Nucleus accumbens (tissue), 56 donors: ENCODE measurements at regions not wholly inside any gene's neighbourhood (a gene's known extent, or its start where the extent isn't known, plus 50 kb on each side); places are given as distances from the start of the nearest gene placed in this dataset.
"Not testable (repeated sequence)": the region's sequence is repeated elsewhere in the genome, so short reads cannot be mapped to it uniquely, and the experiment has no call there.

Experiments used
- DNase-seq, 56 donors: peaks; one replicate each; lab custom pipeline; 2025; lab: John Stamatoyannopoulos, UW

DNA sequence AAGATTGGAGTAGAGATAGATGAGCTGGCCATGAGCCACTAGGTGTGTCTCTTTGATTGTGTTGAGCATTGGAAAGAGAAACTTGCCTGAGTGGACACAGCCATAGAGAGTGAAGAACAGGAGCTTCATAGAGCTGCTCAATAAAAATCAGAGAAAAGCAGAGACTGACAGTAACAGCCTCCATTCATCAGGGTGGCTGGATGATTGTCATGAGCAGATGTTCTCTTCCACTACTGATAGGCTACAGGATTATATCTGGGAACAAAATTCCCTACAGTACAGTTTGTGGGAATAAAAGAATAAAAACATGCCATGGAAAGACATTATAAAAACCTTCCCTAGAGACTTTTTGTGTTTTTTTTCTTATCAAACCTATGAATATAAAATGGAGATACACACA, 404.8 kb upstream of the ACVR2A start:
- DNase-seq: no peak

DNA sequence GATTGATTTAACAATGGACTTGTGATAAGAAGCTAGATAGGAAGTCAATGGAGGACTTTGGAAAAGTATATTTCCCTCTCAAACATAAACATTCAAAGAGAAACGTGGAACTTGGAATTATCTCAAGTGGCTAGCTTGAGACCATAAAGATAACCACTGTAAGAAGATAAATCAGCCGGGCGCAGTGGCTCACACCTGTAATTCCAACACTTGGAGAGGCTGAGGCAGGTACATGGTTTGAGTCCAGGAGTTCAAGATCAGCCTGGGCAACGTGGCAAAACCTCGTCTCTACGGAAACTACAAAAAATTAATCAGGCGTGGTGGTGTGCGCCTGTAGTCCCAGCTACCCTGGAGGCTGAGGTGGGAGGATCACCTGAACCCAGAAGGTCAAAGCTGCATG, 405.9 kb upstream of the ACVR2A start:
- no peak for DNase-seq

DNA sequence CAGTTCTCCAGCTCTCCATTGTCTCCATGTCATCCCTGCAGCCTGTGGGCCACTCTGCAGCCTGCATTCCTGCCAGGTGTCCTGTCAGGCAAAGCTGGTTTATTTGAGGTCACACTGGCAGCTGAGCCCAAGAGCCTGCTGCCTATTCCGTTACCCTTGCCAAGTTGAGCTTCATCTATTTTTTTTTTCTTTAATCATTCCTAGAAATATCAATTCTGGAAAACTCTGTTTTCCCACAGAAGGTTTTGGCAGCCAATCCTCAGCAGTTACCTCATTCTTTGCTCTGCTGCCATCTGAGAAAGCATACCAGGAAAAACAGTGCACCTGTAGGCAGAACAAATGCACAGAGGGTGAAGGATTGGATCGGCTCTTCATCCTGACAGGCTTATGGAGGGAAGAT, 411.0 kb upstream of the ACVR2A start:
- DNase-seq: no peak

DNA sequence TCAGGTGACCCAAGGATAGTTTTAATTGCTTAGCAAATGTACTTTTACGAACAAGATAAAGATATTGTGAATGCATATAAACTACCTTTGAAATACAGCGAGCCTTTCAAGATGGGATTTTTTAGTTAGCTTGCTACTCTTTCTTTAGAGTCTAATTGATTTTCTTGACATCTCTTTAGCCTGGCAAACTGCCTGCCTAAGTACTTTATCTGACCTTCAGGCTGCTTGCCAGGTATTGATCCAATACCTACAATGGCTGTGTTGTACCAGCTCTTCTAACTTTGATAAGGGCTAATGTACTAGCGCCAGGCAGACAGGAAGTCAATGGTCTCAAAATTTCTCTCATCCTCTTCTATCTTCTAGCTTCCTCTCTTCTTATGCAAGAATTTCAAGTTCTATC, 414.4 kb upstream of the ACVR2A start:
- no peak for DNase-seq

DNA sequence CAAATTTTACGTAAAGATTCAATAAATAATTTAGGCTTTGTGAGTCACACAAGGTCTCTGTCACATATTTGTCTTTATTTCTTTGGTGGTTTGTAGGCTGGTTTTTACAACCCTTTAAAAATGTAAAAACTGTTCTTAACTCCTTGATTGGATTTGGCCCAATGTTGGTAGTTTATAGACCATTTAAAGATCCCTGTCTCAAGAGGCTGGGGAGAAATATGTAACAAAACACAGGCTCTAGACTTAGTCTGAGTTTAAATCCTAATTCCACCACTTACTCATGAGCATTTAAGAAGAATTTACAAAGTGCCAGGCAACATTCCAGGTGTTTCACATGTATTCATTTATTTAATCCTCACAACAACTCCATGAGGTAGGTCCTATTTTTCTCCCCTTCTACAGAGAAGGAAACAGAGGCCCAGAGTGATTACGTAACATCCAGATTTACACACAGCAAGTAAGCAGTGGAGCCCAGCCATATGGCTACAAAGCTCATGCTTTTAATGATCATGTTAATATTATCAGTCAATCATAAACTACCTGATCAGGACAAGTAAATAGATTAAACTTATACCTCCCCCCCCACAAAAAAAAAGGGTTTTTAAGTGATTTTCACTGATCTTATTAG, 416.6 kb upstream of the ACVR2A start:
- DNase-seq: no peak

DNA sequence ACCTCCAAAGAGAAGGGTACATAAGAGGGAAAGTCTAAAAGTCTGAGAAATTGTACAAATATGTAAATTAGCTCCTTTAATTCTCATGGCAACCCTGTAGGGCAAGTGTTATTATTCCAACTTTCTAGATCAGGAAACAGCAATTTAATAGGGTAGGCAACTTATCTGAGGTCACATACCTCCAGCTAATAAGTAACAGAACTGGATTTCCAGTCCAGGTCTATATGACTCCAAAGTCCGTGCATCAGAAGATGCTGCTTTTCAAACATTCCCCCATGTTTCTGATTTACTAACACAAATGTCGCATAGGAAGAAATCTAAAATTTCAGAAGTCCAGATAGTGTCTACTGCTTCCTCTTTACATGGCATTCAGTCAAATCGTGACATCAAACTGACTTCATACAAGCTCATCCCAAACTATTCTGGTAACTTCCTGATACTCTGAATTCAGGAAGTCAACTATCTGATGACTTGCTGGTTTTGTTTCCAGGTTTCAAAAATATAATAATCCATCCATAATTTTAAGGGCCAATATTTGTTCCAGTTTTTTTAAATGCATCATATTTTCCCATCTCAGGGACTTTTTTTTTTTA, 419.3 kb upstream of the ACVR2A start:
- DNase-seq: no peak

DNA sequence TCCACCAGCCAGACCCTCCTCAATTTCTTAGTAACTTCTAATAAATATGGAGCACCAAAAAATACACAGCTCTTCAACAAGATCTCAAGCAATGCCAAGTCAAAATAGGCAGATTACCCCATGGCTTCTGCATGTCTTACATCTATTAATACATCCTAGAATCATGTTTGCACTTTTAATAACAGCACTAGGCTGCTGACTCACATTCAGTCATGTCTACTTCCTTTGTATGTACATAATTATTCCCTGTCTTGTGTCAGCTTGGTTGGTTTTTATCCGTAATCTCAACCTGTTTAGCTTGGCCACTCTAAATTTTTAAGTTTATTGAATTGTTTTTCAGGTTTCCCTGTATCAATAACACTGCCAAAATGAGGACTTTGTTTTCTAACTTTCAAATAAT, 420.1 kb upstream of the ACVR2A start:
- DNase-seq: no peak

DNA sequence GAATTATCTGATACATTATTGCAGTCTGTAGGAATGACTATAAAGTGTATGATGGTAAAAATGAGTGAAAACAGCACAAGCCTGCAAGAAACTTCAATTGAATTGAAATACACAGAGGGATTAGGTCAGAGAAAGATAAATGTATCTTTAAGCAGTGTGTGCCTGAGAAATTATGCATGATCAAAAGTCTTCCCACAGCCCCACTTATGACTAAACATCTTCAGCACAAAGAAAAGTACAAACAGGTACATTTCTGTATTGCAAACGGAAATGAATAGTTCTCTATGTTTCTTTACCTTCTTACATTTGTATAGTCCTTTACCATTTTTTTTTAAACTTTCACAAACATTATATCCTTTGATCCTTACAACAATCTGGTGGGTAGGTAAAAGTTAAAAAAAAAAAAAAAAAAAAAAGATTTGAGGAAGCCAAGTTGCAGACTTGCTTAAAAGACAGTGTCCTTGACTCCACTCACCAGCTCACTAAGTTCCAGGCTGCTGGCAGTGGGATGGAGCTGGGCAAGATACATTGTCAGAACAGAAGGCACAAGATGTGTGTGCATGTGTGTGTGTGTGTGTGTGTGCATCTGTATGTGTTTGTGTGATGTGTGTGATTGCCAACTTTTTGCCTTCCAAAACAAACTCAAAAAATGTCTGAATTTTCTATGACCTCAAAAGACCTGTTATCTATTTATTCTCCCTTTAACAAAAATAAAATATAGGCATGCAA, 423.7 kb upstream of the ACVR2A start:
- DNase-seq: no peak

DNA sequence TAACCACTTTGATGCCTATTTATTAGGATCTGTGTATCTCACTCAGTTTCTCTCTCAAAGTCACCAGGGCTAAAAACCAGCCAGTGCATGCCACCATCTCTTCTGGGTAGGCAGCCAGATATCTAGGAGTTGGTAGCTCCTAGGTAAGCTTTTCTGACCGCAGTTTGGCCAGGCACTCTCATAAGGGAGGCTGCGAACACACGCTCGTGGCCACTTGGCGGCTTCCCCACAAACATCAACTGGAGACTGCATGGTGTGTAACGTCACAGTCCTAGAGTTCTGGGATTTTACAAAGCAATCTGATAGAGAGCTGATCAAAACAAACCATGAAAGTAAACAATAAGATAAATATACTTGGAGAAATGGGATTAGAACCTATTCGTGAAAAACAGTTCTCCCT, 424.3 kb upstream of the ACVR2A start:
- no peak for DNase-seq

DNA sequence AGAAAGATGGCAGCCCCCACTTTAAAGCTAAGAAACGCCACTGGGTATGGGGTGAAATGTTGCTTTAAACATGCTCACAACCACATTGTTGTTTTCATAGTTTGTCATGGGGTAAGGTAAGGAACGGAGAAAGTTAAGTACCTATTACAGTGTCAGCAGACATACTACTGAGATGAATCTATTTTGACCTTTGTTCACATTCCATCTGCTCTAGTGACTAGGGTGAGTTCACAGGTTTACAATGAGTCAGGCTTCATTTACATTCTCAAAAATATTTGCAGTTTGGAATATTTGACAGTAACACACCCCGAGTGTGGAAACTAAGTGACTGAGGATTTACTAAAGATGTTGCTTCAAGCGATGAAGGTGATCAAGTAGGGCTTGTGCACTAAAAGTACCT, 428.7 kb upstream of the ACVR2A start:
- no peak for DNase-seq

DNA sequence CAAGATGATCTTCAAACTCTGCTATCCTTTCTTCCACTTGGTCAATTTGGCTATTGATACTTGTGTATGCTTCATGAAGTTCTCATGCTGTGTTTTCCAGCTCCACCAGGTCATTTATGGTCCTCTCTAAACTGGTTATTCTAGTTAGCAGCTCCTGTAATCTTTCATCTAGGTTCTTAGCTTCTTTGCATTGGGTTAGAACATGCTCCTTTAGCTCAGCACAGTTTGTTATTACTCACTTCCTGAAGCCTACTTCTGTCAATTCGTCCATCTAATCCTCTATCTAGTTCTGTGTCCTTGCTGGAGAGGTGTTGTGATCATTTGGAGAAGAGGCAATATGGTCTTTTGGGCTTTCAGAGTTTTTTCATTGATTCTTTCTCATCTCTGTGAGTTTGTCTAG, 430.2 kb upstream of the ACVR2A start:
- DNase-seq: not testable (repeated sequence)

DNA sequence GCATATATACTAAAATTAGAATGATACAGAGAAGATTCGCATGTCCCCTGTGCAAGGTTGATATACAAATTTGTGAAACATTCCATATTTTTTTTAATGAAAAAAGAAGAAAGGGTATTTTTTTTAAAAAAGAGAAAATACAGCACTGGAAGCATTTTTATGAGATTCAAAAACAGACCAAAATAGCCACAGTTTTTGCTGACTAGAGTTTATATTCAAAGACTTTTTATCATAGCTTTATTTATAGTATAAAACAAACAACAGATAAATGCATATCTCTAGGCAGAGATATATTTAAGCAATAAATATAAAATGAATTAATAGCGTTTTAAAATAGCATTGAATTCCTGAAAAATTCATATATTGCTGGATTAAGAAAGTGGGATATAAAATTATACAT, 436.5 kb upstream of the ACVR2A start:
- DNase-seq: no peak

DNA sequence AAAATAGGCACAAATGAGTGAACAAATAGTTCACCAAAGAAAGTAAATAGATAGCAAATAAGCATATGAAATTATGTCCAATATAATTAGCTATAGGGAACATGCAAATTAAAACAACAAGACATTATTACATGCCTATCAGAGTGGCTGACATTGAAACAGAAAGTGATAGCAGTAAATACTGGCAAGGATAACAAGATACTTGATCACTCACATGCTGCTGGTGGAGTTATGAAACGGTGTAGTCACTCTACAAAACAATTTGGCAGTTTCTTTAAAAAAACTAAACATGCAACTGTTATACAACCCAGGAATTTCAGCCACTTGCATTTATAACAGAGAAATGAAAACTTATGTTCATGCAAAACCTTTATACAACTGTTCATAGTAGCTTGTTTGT, 439.2 kb upstream of the ACVR2A start:
- DNase-seq: no peak

DNA sequence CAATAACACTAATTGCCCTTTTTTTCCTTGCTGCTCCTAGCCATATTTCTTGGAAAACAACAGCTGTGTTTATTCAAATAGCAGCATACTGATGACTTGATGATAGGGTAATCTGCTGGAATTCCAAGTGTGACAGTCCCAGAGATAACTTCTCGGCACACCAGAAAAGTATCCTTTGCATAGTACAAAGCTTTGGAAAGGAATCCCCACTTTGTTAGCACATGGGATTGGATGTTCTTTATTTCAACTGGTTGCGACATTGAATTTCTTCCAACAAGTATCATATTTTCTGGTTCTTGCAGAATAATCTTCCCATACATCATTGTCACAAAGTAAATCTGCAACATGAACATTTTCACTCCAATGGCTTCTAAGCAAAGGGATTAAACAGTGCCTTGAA, 445.8 kb upstream of the ACVR2A start:
- no peak for DNase-seq

DNA sequence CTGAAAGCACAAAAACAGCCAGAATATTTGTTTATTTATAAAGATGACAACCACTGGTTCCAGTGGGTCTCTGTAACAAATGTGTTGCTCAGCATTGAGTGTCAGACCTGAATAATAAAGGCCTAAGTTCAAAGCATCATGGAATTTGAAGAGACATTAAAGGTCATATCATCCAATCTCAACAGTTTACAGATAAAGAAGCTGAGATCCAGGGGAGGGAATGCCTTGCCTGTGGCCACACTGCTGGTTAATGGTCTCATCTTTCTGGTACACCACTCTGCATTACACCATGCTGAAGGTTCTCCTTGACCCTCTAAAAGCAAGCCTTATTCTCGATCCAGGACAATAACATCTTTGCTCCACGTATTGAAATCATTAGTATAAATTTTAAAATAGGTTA, 446.5 kb upstream of the ACVR2A start:
- no peak for DNase-seq

DNA sequence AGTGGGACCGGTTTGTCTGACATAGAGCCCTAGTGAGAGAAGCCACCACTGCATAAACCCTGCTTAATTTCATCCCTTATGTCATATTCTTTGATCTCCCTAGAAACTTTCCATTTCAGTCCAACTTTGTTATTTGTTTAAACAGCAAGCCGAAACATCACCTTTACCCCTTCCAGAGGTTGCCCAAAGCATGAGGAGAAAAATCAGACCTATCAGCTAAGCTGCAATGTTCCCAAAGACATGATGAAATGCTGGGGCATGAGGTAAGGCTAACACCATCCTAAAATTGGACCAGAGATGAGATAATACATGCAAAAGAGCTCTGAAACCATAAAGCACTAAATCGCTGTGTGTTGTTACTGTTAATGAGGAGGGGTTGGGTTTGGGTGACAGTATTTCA, 447.9 kb upstream of the ACVR2A start:
- no peak for DNase-seq

DNA sequence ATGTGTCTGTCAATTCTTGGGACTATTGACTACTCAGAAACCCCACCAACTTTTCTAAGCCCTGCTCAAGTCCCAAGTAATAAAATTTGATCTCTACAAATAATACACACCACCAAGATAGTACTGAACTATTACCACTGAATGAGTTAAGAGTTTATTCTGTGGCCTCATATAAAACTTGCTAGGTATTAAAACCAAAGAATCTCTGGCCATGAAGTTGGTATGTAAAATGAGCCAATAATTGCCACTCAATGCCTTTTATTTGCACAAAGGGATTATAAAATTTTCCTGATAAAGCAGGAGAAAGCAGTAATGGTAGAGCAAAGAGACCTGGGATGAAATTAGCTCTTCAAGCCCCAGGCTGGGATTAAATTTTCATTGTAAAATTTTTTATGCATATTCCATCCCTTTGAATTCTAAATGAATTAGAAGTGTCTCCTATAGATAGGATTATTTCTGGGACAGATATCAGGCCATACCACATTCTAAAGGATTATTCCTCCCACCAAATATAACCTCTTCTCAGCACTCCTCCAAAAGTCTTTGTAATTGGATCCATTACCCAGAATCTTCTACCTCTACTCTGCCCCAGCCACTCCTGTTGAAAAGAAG, 450.5 kb upstream of the ACVR2A start:
- no peak for DNase-seq

DNA sequence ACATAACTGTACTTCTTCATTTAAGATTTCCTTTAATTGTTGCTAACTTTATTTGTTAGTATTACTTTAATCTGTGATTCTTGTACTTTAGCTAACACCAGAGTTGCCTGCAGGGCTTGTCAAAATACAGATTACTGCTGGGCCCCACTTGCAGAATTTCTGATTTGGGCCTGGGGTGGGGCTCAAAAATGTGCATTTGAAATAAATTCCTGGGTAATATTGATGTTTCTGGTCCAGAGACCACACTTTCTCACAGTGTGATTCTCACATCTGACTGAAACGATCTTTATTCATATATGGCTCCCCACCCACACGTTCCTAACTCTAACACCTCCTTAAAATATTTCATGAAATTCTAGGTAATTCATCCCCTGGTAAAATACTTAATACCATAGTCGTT, 452.6 kb upstream of the ACVR2A start:
- no peak for DNase-seq

DNA sequence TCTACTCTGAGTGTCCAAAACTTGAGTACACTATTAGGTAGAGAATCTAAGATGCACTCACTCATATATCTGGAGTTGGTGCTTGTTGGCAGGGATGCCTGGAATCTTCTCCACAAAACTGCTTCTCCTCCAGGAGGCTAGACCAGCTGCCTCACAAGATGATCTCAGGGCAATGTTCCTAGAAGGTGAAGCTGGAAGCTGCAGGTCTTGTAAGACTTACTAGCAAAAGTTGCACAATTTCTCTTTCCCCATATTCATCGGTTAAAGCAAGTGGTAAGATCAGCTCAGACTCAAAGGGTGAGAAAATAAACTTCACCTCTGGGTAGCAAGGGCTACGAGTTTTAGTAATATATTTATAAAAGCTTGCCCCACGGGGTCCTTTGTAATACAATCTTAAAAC, 454.4 kb upstream of the ACVR2A start:
- no peak for DNase-seq

DNA sequence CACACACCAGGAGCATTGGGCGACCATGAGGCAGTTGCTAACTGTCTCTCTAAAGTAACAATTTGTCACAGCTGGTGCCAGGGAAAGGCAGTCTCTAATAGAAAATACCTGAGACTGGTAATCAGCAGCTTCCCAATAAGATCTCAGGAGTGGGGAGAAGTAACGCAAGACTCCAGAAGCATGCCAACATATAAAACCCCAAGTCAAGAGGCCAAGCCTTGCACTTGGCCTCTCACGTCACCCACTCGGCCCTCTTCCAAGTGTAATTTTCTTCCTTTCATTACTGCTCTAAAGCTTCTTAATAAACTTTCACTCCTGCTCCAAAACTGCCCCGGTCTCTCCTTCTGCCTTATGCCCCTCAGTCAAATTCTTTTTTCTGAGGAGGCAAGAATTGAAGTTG, 455.6 kb upstream of the ACVR2A start:
- DNase-seq: no peak

DNA sequence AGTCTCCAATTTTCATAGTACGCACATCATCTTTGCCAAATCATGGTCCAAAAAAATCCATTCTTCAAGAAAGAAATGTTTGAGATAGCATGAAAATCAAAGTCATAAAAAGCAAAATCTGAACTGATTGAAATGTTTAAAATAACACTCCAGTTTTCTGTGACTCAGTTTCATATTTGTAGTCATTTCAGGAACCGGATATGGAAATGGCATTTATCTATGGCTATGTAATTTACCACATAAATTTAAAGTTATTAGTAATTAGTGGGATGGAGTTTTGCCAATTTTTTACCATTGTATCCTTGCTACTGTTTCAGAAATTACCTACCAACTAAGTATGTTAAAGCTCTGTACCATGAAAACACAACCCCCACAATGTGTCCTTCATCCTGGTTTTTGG, 456.6 kb upstream of the ACVR2A start:
- DNase-seq: no peak

DNA sequence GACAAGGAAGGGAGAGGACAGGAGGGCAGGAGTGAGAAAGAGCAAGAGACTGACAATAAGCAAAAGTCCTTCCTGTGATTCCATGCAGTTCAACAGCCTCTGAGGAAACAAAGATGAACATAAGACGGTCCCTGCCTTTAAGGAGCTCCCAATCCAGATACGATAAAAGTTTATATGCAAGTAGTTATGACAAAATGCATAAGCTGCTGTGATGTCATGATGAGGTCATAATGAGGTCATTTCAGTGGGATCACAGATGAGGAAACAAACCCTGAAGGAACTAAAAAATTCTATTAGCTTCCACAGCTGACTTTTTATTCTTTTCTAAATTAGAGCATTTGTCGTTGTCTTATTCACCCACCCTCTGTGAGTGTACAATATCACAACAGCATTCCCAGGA, 458.5 kb upstream of the ACVR2A start:
- DNase-seq: no peak
